Cerebellar cortex (tissue), 1 donor: ENCODE measurements at regions not wholly inside any gene's neighbourhood (a gene's known extent, or its start where the extent isn't known, plus 50 kb on each side); places are given as distances from the start of the nearest gene placed in this dataset.
"Not testable (repeated sequence)": the region's sequence is repeated elsewhere in the genome, so short reads cannot be mapped to it uniquely, and the experiment has no call there.

Source experiments
- DNase-seq: peaks from one replicate; pipeline ENCODE4 v3.0.0-alpha.2; 2015; ENCODE audit warnings: low spot score

GRCh38 chr17:33562792-33563191 lies 269.7 kb upstream of the ASIC2 start:
- DNase-seq: no peak

GRCh38 chr17:33564146-33564545 lies 271.1 kb upstream of the ASIC2 start:
- DNase-seq: no peak

- DNase-seq: no peak
Observed at GRCh38 chr17:33567223-33567622, 274.1 kb upstream of the ASIC2 start.

- no peak for DNase-seq
Observed at GRCh38 chr17:33572615-33573014, 279.5 kb upstream of the ASIC2 start.

GRCh38 chr17:33574942-33575445 lies 281.9 kb upstream of the ASIC2 start:
- no peak for DNase-seq

GRCh38 chr17:33579740-33580139 lies 286.6 kb upstream of the ASIC2 start:
- not testable (repeated sequence) for DNase-seq

GRCh38 chr17:33580215-33580614 lies 287.1 kb upstream of the ASIC2 start:
- no peak for DNase-seq

GRCh38 chr17:33582661-33583060 lies 289.6 kb upstream of the ASIC2 start:
- DNase-seq: no peak

GRCh38 chr17:33583518-33584417 lies 290.7 kb upstream of the ASIC2 start:
- no peak for DNase-seq

- DNase-seq: no peak
Observed at GRCh38 chr17:33593991-33594390, 300.9 kb upstream of the ASIC2 start.

- DNase-seq: no peak
Observed at GRCh38 chr17:33595828-33596227, 302.7 kb upstream of the ASIC2 start.

- no peak for DNase-seq
Observed at GRCh38 chr17:33596899-33597298, 303.8 kb upstream of the ASIC2 start.

GRCh38 chr17:33598797-33599196 lies 305.7 kb upstream of the ASIC2 start:
- no peak for DNase-seq

- DNase-seq: no peak
Observed at GRCh38 chr17:33602981-33603380, 309.9 kb upstream of the ASIC2 start.

- DNase-seq: no peak
Observed at GRCh38 chr17:33603789-33604188, 310.7 kb upstream of the ASIC2 start.

GRCh38 chr17:33611532-33611931 lies 318.4 kb upstream of the ASIC2 start:
- DNase-seq: no peak

GRCh38 chr17:33615861-33616260 lies 322.8 kb upstream of the ASIC2 start:
- DNase-seq: no peak

GRCh38 chr17:33623841-33624240 lies 330.7 kb upstream of the ASIC2 start:
- peak; percentile 11 for DNase-seq

GRCh38 chr17:33628500-33629346 lies 335.6 kb upstream of the ASIC2 start:
- no peak for DNase-seq

GRCh38 chr17:33633446-33633845 lies 340.4 kb upstream of the ASIC2 start:
- no peak for DNase-seq

- DNase-seq: no peak
Observed at GRCh38 chr17:33637534-33637933, 344.4 kb upstream of the ASIC2 start.

GRCh38 chr17:33639103-33639880 lies 346.2 kb upstream of the ASIC2 start:
- no peak for DNase-seq
